ENCODE measurements at regions not wholly inside any gene's neighbourhood (a gene's known extent, or its start where the extent isn't known, plus 50 kb on each side); places are given as distances from the start of the nearest gene placed in this dataset.
"Not testable (repeated sequence)": the region's sequence is repeated elsewhere in the genome, so short reads cannot be mapped to it uniquely, and the experiment has no call there.

- TF ChIP-seq CTCF, EP300, POLR2A (IDR thresholded peaks at IDR 0.05): not testable (repeated sequence)
These were observed 4750.3 kb upstream of the OR11H1 start for GRCh38 chr22:10777733-10778132.

Data from ovary (tissue), 3 donors.